ENCODE measurements at regions not wholly inside any gene's neighbourhood (a gene's known extent, or its start where the extent isn't known, plus 50 kb on each side); places are given as distances from the start of the nearest gene placed in this dataset.

- Histone ChIP-seq H3K4me3 (ENCODE audit: low read depth in 2 of 2, low read length in 2 of 2) (no peak overlapping the region), H3K36me3 (ENCODE audit: control insufficient read depth, insufficient read depth, low read length) (no peaks in the 10 kb centered on the region), H3K4me1 (ENCODE audit: control insufficient read depth, insufficient read depth, low read length) (no peaks in the 10 kb centered on the region), H3K27ac (ENCODE audit: low read length) (no peak overlapping the region), H3K27me3 (ENCODE audit: control insufficient read depth, insufficient read depth, low read length) (no peaks in the 10 kb centered on the region), H3K9me3 (ENCODE audit: control insufficient read depth, insufficient read depth, low read depth, low read length) (no peaks in the 10 kb centered on the region)
- intact Hi-C loops (cut with micrococcal nuclease; ENCODE audit: unreplicated experiment) (no loop called here), in situ Hi-C loops (cut with HindIII; ENCODE audit: low pct_unique_long_range_greater_than_20kb, low sequenced_read_pairs) (no loop called here)
- CTCF ChIA-PET: no interaction called here
- DNase-seq (ENCODE audit: low read depth, low spot score) (no peak), ATAC-seq (no peak)
- TF ChIP-seq POLR2AphosphoS5 (IDR thresholded peaks at IDR 0.05; ENCODE audit: low read depth, low read length) (no peak), REST (IDR thresholded peaks at IDR 0.05; ENCODE audit: insufficient read depth in 1 of 2, low read depth in 2 of 2, low read length in 1 of 2) (no peak), TCF7L2 (IDR thresholded peaks at IDR 0.05; ENCODE audit: low read depth, low read length) (no peak), CTCF (IDR thresholded peaks at IDR 0.05) (no peak), SIN3A (IDR thresholded peaks at IDR 0.05; ENCODE audit: borderline replicate concordance, insufficient read depth, low read depth, low read length) (no peak)
- no TSS peak for BruUV-seq (replicated peaks)
- POLR2A ChIA-PET: no interaction called here
These were observed 209.5 kb upstream of the S1PR3 start for GRCh38 chr9:88781628-88782391.

- no peaks in the 10 kb centered on the region for H3K27me3 ChIP-seq (ENCODE audit: control insufficient read depth, insufficient read depth, low read length)
These were observed 208.1 kb upstream of the S1PR3 start for GRCh38 chr9:88782931-88783710.

More at GRCh38 chr9:88782931-88783710, 208.1 kb upstream of the S1PR3 start:
- intact Hi-C loops (cut with micrococcal nuclease; ENCODE audit: unreplicated experiment): no loop called here
- POLR2A ChIA-PET: no interaction called here
- H3K4me1 ChIP-seq (ENCODE audit: control insufficient read depth, insufficient read depth, low read length): no peaks in the 10 kb centered on the region
- no peaks in the 10 kb centered on the region for H3K9me3 ChIP-seq (ENCODE audit: control insufficient read depth, insufficient read depth, low read depth, low read length)
- H3K4me3 ChIP-seq (ENCODE audit: low read depth in 2 of 2, low read length in 2 of 2): no peak overlapping the region
- CTCF ChIA-PET: no interaction called here
- DNase-seq (ENCODE audit: low read depth, low spot score) (no peak), ATAC-seq (no peak)
- TF ChIP-seq SIN3A (IDR thresholded peaks at IDR 0.05; ENCODE audit: borderline replicate concordance, insufficient read depth, low read depth, low read length): no peak
- TF ChIP-seq CTCF (IDR thresholded peaks at IDR 0.05): no peak
- no peak for TF ChIP-seq POLR2AphosphoS5 (IDR thresholded peaks at IDR 0.05; ENCODE audit: low read depth, low read length)
- no peak for TF ChIP-seq TCF7L2 (IDR thresholded peaks at IDR 0.05; ENCODE audit: low read depth, low read length)
- no peak for TF ChIP-seq REST (IDR thresholded peaks at IDR 0.05; ENCODE audit: insufficient read depth in 1 of 2, low read depth in 2 of 2, low read length in 1 of 2)
- no peak overlapping the region for H3K27ac ChIP-seq (ENCODE audit: low read length)
- in situ Hi-C loops (cut with HindIII; ENCODE audit: low pct_unique_long_range_greater_than_20kb, low sequenced_read_pairs): no loop called here
- BruUV-seq (replicated peaks): no TSS peak
- no peaks in the 10 kb centered on the region for H3K36me3 ChIP-seq (ENCODE audit: control insufficient read depth, insufficient read depth, low read length)
